RCC 7860 (cell line): ENCODE measurements at regions not wholly inside any gene's neighbourhood (a gene's known extent, or its start where the extent isn't known, plus 50 kb on each side); places are given as distances from the start of the nearest gene placed in this dataset.

Source experiments
- DNase-seq: peaks from one replicate; pipeline ENCODE4 v3.0.0-alpha.2; 2015; ENCODE audit warnings: low spot score
- FAIRE-seq: peaks from 2 replicates; lab custom pipeline; 2012; peaks lifted over from hg19 to GRCh38; lab: Jason Lieb, UNC

- FAIRE-seq (peak; percentile 99), DNase-seq (peak; percentile 100)
Measured at GRCh38 chr3:134427400-134428111, 53.3 kb upstream of the AMOTL2 start.

GRCh38 chr3:134426660-134427181 is 52.5 kb upstream of the AMOTL2 start:
- DNase-seq (peak; percentile 89), FAIRE-seq (no peak)

- DNase-seq (no peak), FAIRE-seq (no peak)
Measured at GRCh38 chr3:134425943-134426342, 51.7 kb upstream of the AMOTL2 start.
